IMR-90 (cell line): ENCODE measurements at regions not wholly inside any gene's neighbourhood (a gene's known extent, or its start where the extent isn't known, plus 50 kb on each side); places are given as distances from the start of the nearest gene placed in this dataset.

Experiments
- ATAC-seq: fragments of 200-7000 bp; cut with Tn5 transposase; 2 replicates; pipeline ENCODE4 v1.9.1; 2020; ENCODE audit warnings: low read depth, mild to moderate bottlenecking, moderate library complexity
- BruUV-seq: library from RNA; stranded (reverse); fragments of 400-500 nt; replicated peaks from 2 replicates; lab custom pipeline; 2021; lab: Mats Ljungman, UMichigan
- CTCF ChIA-PET: fragments of 300-600 bp; formaldehyde crosslinking; extraction: SDS; loops from one replicate; lab custom pipeline; 2021; ENCODE audit warnings: antibody characterized with exemption; lab: Yijun Ruan, JAX
- POLR2A ChIA-PET: fragments of 300-600 bp; sonication (Branson Sonifier 250); formaldehyde crosslinking; loops from one replicate; lab custom pipeline; 2022; ENCODE audit warnings: antibody characterized with exemption; ENCODE audit not compliant: unreplicated experiment; lab: Charles Lee
- DNase-seq: peaks from one replicate; pipeline ENCODE4 v3.0.0; 2013
- H2AFZ ChIP-seq: replicated peaks from 2 replicates; pipeline ENCODE3; 2013; ENCODE audit warnings: low read length, mild to moderate bottlenecking; ENCODE audit not compliant: poor library complexity
- H2AK5ac ChIP-seq: 2 replicates; pipeline ENCODE4 v1.6.1; 2013; ENCODE audit warnings: low read depth, low read length, inconsistent platforms
- H2AK9ac ChIP-seq: replicated peaks from 2 replicates; pipeline ENCODE3; 2013; ENCODE audit warnings: mild to moderate bottlenecking, low read depth, low read length, moderate library complexity; ENCODE audit not compliant: poor library complexity
- H2BK120ac ChIP-seq: 2 replicates; pipeline ENCODE4 v1.6.1; 2013; ENCODE audit warnings: low read depth, low read length, inconsistent platforms
- H2BK15ac ChIP-seq: 3 replicates; pipeline ENCODE4 v1.6.1; 2013; ENCODE audit warnings: low read depth, low read length, inconsistent platforms
- H2BK20ac ChIP-seq: 2 replicates; pipeline ENCODE4 v1.6.1; 2013; ENCODE audit warnings: low read depth, mild to moderate bottlenecking, inconsistent platforms, low read length, moderate library complexity
- H2BK5ac ChIP-seq: 2 replicates; pipeline ENCODE4 v1.6.1; 2013; ENCODE audit warnings: mild to moderate bottlenecking, low read depth, low read length, inconsistent platforms; ENCODE audit not compliant: poor library complexity, severe bottlenecking
- H3K14ac ChIP-seq: replicated peaks from 2 replicates; pipeline ENCODE4 v1.6.1; 2013; ENCODE audit warnings: low read depth, low read length, inconsistent platforms
- H3K18ac ChIP-seq: 2 replicates; pipeline ENCODE4 v1.6.1; 2013; ENCODE audit warnings: low read depth, low read length, control low read depth
- H3K23ac ChIP-seq: 2 replicates; pipeline ENCODE4 v1.6.1; 2013; ENCODE audit warnings: low read depth, low read length, inconsistent platforms
- H3K27ac ChIP-seq: 2 replicates; pipeline ENCODE4 v1.5.1; 2013; ENCODE audit warnings: mild to moderate bottlenecking, control low read depth, low read length; ENCODE audit not compliant: insufficient read depth
- H3K27me3 ChIP-seq: 2 replicates; pipeline ENCODE4 v1.6.1; 2013; ENCODE audit warnings: low read length; ENCODE audit not compliant: control insufficient read depth, insufficient read depth
- H3K36me3 ChIP-seq: 2 replicates; pipeline ENCODE4 v1.6.1; 2013; ENCODE audit warnings: low read length, mixed read lengths; ENCODE audit not compliant: control insufficient read depth, insufficient read depth
- H3K4ac ChIP-seq: 2 replicates; pipeline ENCODE4 v1.6.1; 2013; ENCODE audit warnings: low read depth, low read length, inconsistent platforms
- H3K4me1 ChIP-seq: 2 replicates; pipeline ENCODE4 v1.6.1; 2013; ENCODE audit warnings: low read length, mixed read lengths; ENCODE audit not compliant: control insufficient read depth, insufficient read depth
- H3K4me2 ChIP-seq: 2 replicates; pipeline ENCODE4 v1.6.1; 2013; ENCODE audit warnings: low read depth, mild to moderate bottlenecking, control low read depth, low read length, moderate library complexity
- H3K4me3 ChIP-seq: 2 replicates; pipeline ENCODE4 v1.5.1; 2013; ENCODE audit warnings: low read depth, mild to moderate bottlenecking, control low read depth, low read length, moderate library complexity; ENCODE audit not compliant: insufficient read depth
- H3K56ac ChIP-seq: 2 replicates; pipeline ENCODE4 v1.6.1; 2013; ENCODE audit warnings: low read length, inconsistent platforms; ENCODE audit not compliant: insufficient read depth; ENCODE audit errors: extremely low read depth
- H3K79me1 ChIP-seq, 2 experiments: 2 replicates each; pipeline ENCODE4 v1.6.1; 2013; ENCODE audit warnings: low read length in 2 of 2, inconsistent platforms in 1 of 2, low read depth in 1 of 2
- H3K9ac ChIP-seq: 2 replicates; pipeline ENCODE4 v1.6.1; 2013; ENCODE audit warnings: low read depth, low read length, control low read depth
- H3K9me1 ChIP-seq: 2 replicates; pipeline ENCODE4 v1.6.1; 2013; ENCODE audit warnings: low read length, inconsistent platforms; ENCODE audit not compliant: insufficient read depth
- H3K9me3 ChIP-seq: 2 replicates; pipeline ENCODE4 v1.6.1; 2013; ENCODE audit warnings: low read length; ENCODE audit not compliant: control insufficient read depth, insufficient read depth
- H4K20me1 ChIP-seq: 2 replicates; pipeline ENCODE4 v1.6.1; 2013; ENCODE audit warnings: low read length, inconsistent platforms; ENCODE audit not compliant: insufficient read depth
- H4K5ac ChIP-seq: 2 replicates; pipeline ENCODE4 v1.6.1; 2013; ENCODE audit warnings: mild to moderate bottlenecking, low read depth, low read length, control low read depth
- H4K8ac ChIP-seq, 2 experiments: 2 replicates each; pipeline ENCODE4 v1.6.1; 2013; ENCODE audit warnings: low read depth in 2 of 2, low read length in 2 of 2, control low read depth in 1 of 2, inconsistent platforms in 1 of 2
- H4K91ac ChIP-seq: 2 replicates; pipeline ENCODE4 v1.6.1; 2013; ENCODE audit warnings: low read depth, low read length, inconsistent platforms; ENCODE audit not compliant: insufficient read depth
- BHLHE40 ChIP-seq: fragments of 150-350 bp; IDR thresholded peaks from 2 replicates; pipeline ENCODE4 v1.6.1; 2016; ENCODE audit warnings: mild to moderate bottlenecking, low read depth, low read length
- CEBPB ChIP-seq: IDR thresholded peaks from 2 replicates; pipeline ENCODE4 v1.6.1; 2012; ENCODE audit warnings: low read depth, low read length, improper control_type of control experiment
- CHD1 ChIP-seq: IDR thresholded peaks from 2 replicates; pipeline ENCODE4 v1.6.1; 2012; ENCODE audit warnings: low read depth, low read length, improper control_type of control experiment
- FOS ChIP-seq: fragments of 150-350 bp; IDR thresholded peaks from 2 replicates; pipeline ENCODE4 v1.6.1; 2016; ENCODE audit warnings: low read depth, low read length
- MAFK ChIP-seq: IDR thresholded peaks from 2 replicates; pipeline ENCODE4 v1.6.1; 2012; ENCODE audit warnings: low read depth, low read length, improper control_type of control experiment
- MAZ ChIP-seq: IDR thresholded peaks from 2 replicates; pipeline ENCODE4 v1.6.1; 2012; ENCODE audit warnings: low read depth, mild to moderate bottlenecking, low read length, improper control_type of control experiment, moderate library complexity, borderline replicate concordance
- MXI1 ChIP-seq: IDR thresholded peaks from 2 replicates; pipeline ENCODE4 v1.6.1; 2012; ENCODE audit warnings: low read depth, mild to moderate bottlenecking, low read length, moderate library complexity, borderline replicate concordance
- NFE2L2 ChIP-seq: fragments of 150-350 bp; IDR thresholded peaks from 2 replicates; pipeline ENCODE4 v1.6.1; 2016; ENCODE audit warnings: low read depth, mild to moderate bottlenecking, low read length
- POLR2A ChIP-seq: IDR thresholded peaks from 2 replicates; pipeline ENCODE4 v1.6.1; 2012; ENCODE audit warnings: mild to moderate bottlenecking, low read depth, low read length
- RAD21 ChIP-seq: IDR thresholded peaks from 2 replicates; pipeline ENCODE4 v1.6.1; 2012; ENCODE audit warnings: low read length, improper control_type of control experiment
- RCOR1 ChIP-seq: IDR thresholded peaks from 2 replicates; pipeline ENCODE4 v1.6.1; 2012; ENCODE audit warnings: mild to moderate bottlenecking, low read length, improper control_type of control experiment; ENCODE audit not compliant: insufficient replicate concordance
- RFX5 ChIP-seq: IDR thresholded peaks from 2 replicates; pipeline ENCODE4 v1.8.0; 2012; ENCODE audit warnings: low read depth, mild to moderate bottlenecking, low read length, moderate library complexity
- SMC3 ChIP-seq: fragments of 150-350 bp; IDR thresholded peaks from 2 replicates; pipeline ENCODE4 v1.6.1; 2016; ENCODE audit warnings: low read depth, mild to moderate bottlenecking, antibody characterized with exemption, low read length, moderate library complexity
- WGBS, 2 experiments: methylation state at CpG; one replicate each; pipeline versions ENCODE4 v1.1.5 to v1.1.7; 2013; ENCODE audit warnings: missing lambda C conversion rate in 2 of 2; ENCODE audit not compliant: insufficient read length in 1 of 2; ENCODE audit errors: extremely low coverage in 2 of 2; 5-methylcytosine and 5-hydroxymethylcytosine counted together
- dilution Hi-C: fragments of 300-500 bp; cut with HindIII; formaldehyde crosslinking; loops from one replicate; pipeline ENCODE4 v1.14.3; 2018; ENCODE audit warnings: low sequenced_read_pairs; ENCODE audit not compliant: unreplicated experiment
- in situ Hi-C: fragments of 300-500 bp; cut with MboI; formaldehyde crosslinking; loops from 3 replicates; pipeline ENCODE4 v1.14.3; 2019; ENCODE audit warnings: low sequenced_read_pairs, inconsistent platforms, mixed read lengths
- intact Hi-C: fragments of 100-400 bp; cut with micrococcal nuclease; formaldehyde crosslinking; loops from 2 replicates; pipeline ENCODE4 v1.10.0; 2022
- TF ChIP-seq, protein P1 (sequence below): fragments of 150-350 bp; IDR thresholded peaks from 2 replicates; pipeline ENCODE4 v1.6.1; 2017; ENCODE audit warnings: mild to moderate bottlenecking, antibody characterized with exemption, low read length, low read depth
- TF ChIP-seq, protein P2 (sequence below): fragments of 150-350 bp; IDR thresholded peaks from 2 replicates; pipeline ENCODE4 v1.6.1; 2016; ENCODE audit warnings: low read depth, mild to moderate bottlenecking, low read length, moderate library complexity, borderline replicate concordance
- TF ChIP-seq, protein P3 (sequence below): conservative IDR thresholded peaks from 2 replicates; pipeline ENCODE4 v1.5.1; 2012; ENCODE audit warnings: mild to moderate bottlenecking, low read depth, low read length, improper control_type of control experiment

DNA sequence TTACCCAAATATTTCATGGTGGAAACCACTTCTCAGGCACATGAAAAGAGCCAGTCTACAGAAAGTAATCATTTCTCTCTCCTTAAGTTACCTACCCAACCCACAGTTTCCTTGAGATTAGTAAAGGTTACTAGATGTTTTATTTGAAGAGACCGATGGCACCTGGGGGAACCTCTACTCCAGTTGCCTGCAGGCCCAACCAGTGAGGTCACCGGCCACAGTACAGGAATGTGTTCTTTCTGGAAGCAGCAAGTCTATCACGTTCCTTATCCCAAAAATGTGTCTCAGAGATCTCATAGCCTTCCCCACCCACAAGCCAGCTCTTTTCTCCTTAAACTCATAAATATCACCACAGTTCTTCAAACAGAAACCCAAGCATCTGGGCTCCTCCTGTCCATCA is 316.1 kb downstream of the COG6 start:
- ChIA-PET CTCF (no interaction called here), POLR2A (no interaction called here)
- H3K4me1 ChIP-seq = no peaks in the 10 kb centered on the region
- H2BK20ac ChIP-seq = no peak overlapping the region
- no peak overlapping the region for H2AFZ ChIP-seq
- no peaks in the 10 kb centered on the region for H3K79me1 ChIP-seq
- BruUV-seq = no TSS peak
- no peak overlapping the region for H2AK5ac ChIP-seq
- H2AK9ac ChIP-seq = no peak overlapping the region
- intact Hi-C loops (no loop called here), in situ Hi-C loops (no loop called here), dilution Hi-C loops (no loop called here)
- no peaks in the 10 kb centered on the region for H3K36me3 ChIP-seq
- no peak overlapping the region for H3K4me2 ChIP-seq
- H3K9ac ChIP-seq = no peak overlapping the region
- no peak overlapping the region for H2BK5ac ChIP-seq
- H3K4ac ChIP-seq = no peak overlapping the region
- H3K56ac ChIP-seq = no peak overlapping the region
- H3K18ac ChIP-seq = no peak overlapping the region
- H3K9me3 ChIP-seq = no peaks in the 10 kb centered on the region
- H3K4me3 ChIP-seq = no peak overlapping the region
- no peak for TF ChIP-seq MAFK
- TF ChIP-seq FOS = no peak
- TF ChIP-seq MAZ = no peak
- no peak for TF ChIP-seq SMC3
- TF ChIP-seq, protein P1, sequence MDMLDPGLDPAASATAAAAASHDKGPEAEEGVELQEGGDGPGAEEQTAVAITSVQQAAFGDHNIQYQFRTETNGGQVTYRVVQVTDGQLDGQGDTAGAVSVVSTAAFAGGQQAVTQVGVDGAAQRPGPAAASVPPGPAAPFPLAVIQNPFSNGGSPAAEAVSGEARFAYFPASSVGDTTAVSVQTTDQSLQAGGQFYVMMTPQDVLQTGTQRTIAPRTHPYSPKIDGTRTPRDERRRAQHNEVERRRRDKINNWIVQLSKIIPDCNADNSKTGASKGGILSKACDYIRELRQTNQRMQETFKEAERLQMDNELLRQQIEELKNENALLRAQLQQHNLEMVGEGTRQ = no peak
- no peak for TF ChIP-seq CHD1
- TF ChIP-seq RAD21 = no peak
- TF ChIP-seq POLR2A = no peak
- no peak for TF ChIP-seq NFE2L2
- TF ChIP-seq RCOR1 = no peak
- TF ChIP-seq BHLHE40 = no peak
- TF ChIP-seq, protein P2, sequence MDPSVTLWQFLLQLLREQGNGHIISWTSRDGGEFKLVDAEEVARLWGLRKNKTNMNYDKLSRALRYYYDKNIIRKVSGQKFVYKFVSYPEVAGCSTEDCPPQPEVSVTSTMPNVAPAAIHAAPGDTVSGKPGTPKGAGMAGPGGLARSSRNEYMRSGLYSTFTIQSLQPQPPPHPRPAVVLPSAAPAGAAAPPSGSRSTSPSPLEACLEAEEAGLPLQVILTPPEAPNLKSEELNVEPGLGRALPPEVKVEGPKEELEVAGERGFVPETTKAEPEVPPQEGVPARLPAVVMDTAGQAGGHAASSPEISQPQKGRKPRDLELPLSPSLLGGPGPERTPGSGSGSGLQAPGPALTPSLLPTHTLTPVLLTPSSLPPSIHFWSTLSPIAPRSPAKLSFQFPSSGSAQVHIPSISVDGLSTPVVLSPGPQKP = no peak
- TF ChIP-seq, protein P3, sequence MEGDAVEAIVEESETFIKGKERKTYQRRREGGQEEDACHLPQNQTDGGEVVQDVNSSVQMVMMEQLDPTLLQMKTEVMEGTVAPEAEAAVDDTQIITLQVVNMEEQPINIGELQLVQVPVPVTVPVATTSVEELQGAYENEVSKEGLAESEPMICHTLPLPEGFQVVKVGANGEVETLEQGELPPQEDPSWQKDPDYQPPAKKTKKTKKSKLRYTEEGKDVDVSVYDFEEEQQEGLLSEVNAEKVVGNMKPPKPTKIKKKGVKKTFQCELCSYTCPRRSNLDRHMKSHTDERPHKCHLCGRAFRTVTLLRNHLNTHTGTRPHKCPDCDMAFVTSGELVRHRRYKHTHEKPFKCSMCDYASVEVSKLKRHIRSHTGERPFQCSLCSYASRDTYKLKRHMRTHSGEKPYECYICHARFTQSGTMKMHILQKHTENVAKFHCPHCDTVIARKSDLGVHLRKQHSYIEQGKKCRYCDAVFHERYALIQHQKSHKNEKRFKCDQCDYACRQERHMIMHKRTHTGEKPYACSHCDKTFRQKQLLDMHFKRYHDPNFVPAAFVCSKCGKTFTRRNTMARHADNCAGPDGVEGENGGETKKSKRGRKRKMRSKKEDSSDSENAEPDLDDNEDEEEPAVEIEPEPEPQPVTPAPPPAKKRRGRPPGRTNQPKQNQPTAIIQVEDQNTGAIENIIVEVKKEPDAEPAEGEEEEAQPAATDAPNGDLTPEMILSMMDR = no peak
- no peak for TF ChIP-seq CEBPB
- TF ChIP-seq RFX5 = no peak
- no peak for TF ChIP-seq MXI1
- DNase-seq = no peak
- H4K8ac ChIP-seq = no peak overlapping the region
- H3K27me3 ChIP-seq = no peaks in the 10 kb centered on the region
- WGBS, 2 experiments = no CpG with 5 or more reads among the region's 3 CpGs
- no peak overlapping the region for H2BK120ac ChIP-seq
- H3K14ac ChIP-seq = no peak overlapping the region
- H4K20me1 ChIP-seq = no peaks in the 10 kb centered on the region
- no peak overlapping the region for H4K91ac ChIP-seq
- ATAC-seq = no peak
- no peak overlapping the region for H3K27ac ChIP-seq
- no peak overlapping the region for H3K23ac ChIP-seq
- no peaks in the 10 kb centered on the region for H3K9me1 ChIP-seq
- H2BK15ac ChIP-seq = no peak overlapping the region
- H4K5ac ChIP-seq = no peak overlapping the region
